HT1080 (cell line): ENCODE measurements at regions not wholly inside any gene's neighbourhood (a gene's known extent, or its start where the extent isn't known, plus 50 kb on each side); places are given as distances from the start of the nearest gene placed in this dataset.
A peak's percentile ranks its signal among the peaks of the same experiment; 100 is the strongest.

Experiments used
- DNase-seq: peaks from one replicate; pipeline ENCODE4 v3.0.0-alpha.2; 2015; ENCODE audit warnings: low read depth

DNA sequence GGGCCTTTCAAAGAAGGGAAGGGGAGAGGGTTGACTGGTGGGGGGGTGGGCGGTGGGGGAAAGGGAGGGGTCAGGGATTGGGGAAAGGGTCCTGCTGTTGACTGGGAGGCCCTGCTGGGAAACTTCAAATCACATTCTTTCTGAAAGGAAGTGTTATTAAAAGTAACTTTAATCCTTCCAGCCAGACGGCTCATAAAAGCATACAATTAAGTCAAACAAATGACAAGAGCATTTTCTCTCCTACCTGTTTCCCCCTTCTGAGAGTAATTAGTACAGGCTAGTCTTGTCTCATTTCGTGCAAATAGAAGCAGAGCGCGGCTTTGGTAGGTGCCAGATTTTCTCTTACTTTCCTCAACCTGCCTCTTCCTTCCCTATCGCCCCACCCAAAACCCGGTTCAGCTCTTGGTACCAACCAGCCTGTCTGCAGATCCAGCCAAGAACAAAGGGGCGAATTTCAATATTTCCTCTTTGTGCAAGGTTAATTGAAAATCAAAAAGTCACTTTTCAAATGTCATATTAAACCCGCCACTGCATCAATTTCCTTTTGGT is 2112.6 kb upstream of the PIK3C3 start:
- no peak for DNase-seq

DNA sequence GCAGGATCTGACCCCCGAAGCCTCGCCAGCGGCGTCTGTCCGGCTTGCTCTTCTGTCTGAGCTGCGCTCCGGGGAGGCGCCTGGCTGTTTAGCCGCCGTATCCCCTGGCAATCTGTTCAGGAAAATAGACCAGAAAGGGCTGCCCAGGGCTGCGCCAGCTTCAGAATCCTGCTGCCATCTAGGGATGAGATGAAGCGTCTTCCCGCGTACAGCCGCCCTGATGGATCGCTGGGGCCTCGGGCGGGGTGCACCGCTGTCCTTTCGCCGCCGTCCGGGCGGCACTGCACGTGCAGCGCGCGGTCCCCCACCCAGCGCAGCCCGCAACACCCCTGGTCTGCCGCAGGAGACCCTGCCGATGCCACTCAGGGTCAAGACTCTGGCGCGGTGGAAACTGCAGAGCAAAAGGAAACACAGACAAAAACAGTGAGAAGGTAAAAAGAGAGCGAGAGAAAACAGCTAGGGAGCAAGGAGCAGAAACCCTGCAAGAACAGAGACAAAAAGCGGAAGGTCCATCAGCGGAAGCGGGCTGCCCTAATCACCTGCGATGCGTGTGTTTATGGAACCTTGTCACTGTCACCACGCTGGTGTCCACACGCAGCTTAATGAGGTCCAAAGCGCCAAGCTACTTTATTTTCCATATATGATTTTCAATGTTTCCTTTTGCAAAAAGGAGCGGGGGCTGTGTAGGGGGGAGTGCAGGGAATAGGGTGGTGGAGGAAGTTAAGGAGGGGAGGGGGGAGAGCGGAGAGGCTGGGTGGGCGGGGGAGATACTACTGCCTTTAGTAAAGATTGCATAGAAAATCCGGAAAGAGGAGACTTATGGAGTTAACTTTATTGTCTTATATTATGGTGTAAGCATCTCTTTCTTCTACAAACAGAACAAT is 2113.3 kb upstream of the PIK3C3 start:
- DNase-seq = peak; percentile 60

DNA sequence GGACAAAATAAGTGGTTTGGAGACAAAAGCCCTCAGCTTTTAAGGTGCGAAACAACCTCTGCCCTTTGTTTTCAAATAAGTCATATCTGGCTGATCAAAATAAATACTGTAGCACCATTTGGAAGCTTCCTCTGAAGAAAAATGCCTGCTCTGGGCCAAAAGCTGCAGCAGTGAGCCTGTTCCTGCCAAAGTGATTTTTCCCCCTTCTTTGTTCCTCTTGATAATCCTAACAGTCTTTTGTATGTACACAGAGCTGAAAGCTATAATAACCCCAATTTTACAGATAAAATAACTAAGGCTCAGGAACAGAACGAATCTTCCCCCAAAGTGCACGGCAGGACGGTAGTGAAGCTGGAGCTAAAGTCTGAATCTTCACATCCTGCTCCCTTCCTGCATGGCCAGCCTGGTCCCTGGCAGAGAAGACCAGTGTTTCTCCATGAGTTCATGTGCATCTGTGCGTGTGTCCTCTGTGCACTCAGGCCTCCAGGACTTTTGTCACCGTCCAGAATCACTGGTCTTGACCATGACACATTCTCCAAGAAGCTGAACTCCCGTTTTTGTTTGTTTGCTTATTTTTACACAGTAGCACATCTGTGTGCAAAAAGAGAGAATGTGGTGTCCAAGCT is 2114.1 kb upstream of the PIK3C3 start:
- no peak for DNase-seq

DNA sequence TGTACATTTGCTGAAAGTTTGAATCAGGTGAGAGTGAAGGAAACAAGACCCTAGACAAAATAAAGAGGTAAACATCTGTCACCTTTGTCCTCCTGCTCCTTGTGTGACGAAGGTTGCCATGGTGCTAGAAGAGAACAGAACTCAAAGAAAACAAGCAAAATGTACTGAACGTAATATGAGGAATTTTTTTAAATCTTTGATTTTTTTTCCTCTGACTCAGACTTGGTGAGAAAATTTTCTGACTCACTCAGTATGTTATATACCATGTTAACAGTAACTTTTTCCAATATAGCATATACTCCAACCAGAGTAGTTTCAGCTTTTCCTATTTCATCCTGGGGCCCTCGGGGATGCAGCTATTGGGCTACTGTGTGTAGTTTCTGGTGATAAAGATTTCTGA is 2114.6 kb upstream of the PIK3C3 start:
- peak; percentile 23 for DNase-seq

DNA sequence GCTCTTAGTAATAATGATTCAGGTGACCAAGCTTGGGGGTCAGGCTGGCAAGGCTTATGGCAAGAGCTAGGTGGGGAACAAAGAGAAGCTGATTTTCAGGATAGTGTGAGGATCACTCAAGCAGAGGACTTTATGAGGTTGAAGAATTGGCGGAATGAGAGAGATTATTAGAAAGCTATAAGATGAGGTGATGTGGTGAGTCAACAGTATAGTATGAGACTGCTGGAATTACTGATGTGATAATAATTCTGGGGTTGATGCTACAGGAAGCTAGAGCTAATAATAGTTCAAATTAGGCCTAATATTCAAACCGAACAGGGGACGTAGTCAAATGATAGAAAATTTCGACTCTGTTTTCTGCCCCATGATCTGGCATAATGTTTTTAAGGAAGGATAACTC is 2115.3 kb upstream of the PIK3C3 start:
- DNase-seq = no peak

DNA sequence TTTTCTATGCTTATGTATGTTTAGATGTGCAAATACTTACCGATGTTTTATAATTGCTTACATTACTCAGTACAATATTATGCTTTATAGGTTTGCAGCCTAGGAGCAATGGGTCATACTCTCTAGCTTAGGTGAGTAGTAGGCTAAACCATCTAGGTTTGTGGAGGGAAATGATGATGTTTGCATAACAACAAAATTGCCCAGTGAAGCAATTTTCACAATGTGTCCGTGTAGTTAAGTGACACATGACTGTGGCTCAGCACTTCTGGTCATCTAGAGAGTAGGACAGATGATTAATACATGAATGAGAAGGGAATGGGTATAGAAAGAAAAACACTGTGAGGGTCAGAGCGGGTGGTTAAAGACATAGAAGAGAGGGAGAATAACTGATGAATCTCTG is 2116.2 kb upstream of the PIK3C3 start:
- DNase-seq = no peak

DNA sequence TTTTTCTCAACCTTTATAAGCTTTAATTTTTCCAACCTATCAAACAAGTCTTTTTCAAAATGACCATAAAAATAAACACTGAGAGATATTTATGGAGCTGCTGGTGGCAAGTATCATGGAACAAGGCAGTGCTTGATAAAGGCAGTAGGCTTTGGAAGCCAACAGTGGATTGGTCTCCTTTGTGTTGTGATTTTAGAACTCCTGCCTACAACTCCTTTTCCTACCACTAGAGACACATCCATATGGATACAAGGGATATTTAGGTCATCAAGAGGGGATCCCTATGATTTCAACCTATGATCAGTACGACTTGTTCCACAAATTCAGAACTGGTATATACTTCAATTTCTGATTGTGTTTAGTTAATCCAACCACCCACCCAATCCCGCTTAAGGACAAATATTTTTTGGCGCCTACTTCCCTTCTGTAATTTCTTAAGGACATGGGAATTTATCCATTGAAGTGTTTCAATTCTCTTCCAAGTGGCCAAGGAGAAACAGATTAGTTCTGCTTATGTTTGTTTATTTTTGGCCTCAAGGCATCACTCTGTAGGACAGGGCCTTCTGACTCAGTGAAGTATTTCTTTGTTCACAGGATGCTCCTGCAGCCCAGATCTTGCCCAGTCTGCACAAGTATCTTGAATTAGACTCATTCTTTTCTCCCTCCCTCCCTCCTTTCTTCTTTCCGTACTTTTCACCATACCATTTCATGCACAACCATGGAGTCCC is 2119.6 kb upstream of the PIK3C3 start:
- DNase-seq = no peak

DNA sequence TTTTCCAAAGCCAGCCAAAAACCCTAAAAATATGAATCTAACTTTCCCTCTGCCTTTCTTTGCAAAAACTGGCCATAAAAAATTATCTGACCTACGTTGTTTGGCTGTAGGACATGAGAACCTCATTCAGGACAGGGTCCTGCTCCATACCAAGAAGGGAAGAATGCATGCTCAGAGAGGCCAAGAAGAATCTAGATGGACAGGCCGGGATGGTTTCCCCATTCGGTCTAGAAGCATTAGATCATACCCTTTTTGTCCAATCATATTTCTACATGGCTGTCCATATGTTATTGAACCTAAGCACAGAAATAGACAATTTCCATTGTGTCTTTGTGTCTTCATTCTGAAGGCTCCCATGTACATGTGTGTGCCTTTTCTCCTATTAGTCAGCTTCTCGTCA is 2120.4 kb upstream of the PIK3C3 start:
- DNase-seq = no peak

DNA sequence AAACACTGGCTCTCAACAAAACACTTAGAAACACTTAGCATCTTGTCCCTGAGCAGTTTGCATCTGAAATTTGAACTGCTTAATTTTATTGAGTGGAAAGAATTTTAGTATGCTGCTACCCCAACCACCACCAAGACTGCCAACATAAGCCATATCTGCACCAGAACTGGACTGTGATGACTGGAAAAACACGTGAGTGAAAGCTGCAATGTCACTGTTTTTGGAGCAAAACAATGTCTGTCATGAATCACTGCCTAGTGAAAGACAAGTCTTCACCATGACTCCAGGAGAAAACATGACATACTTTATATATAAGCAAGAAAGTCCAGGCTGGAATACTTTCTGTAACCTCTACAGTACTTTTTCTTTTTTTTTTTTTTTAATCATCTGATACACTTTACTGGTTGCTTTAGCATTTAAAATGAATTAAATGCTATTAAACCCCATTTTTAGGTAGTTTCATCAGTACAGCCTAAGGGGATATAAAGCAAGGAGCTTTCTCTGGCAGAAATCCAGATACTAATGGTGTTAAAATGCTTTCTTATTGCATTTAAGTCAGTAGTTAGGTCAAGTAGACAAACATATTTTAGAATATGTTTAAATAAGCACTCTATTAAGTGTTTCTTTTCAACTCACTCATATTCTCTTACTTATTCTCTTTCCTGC is 2129.4 kb upstream of the PIK3C3 start:
- DNase-seq = peak; percentile 55

DNA sequence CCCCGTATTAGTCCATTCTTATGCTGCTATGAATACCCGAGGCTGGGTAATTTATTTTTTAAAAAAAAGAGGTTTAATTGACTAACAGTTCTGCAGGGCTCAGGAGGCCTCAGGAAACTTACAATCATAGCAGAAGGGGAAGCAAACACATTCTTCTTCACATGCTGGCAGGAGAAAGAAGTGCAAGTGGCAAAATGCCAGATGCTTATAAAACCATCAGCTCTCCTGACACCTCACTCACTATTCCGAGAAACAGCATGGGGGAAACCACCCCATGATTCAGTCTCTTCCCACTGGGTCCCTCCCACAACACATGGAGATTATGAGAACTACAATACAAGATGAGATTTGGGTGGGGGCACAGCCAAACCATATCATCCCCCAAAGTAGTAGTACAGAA is 2148.5 kb upstream of the PIK3C3 start:
- peak; percentile 70 for DNase-seq

DNA sequence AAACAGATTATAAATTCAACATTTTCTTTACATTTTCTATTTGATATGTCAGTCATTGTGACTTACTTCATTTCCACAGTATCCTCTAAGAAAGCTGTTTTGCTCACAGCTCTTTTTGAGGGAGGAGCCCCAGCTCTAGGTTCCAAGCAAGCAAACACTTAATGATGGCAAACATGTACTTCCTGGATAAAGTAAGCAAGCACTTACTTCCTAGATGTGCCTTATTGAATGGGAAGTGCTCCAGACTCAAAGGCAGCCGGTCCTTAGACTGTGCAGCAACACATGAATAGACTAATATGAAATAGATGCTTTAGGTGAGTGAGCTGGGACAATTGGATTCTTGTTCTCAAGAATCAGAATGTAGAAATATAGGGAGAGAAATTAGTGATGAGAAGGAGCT is 2149.8 kb upstream of the PIK3C3 start:
- no peak for DNase-seq

DNA sequence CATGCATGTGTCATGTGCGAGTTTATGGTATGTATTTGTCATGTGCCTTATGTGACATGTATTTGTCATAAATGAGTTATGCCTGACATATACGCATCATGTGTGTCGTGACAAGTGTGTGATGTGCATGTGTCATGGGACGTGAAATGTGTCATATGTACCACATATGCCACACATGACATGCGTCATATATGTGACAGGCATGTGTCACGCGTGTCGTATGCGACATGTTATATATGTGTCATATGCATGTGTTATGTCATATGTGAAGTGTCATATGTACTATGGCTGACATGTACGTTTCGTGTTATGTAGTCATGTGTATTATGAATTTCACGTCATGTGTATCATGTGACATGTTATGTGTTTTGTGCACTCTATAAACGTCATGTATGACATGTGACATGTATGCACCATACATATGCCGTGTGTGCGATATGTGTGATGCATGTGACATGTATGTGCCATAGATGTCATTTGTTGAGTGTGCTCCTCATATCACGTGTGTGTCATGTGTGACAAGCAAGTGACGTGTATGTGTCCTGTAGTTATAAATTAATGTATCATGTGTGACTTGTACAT is 2152.3 kb upstream of the PIK3C3 start:
- no peak for DNase-seq

DNA sequence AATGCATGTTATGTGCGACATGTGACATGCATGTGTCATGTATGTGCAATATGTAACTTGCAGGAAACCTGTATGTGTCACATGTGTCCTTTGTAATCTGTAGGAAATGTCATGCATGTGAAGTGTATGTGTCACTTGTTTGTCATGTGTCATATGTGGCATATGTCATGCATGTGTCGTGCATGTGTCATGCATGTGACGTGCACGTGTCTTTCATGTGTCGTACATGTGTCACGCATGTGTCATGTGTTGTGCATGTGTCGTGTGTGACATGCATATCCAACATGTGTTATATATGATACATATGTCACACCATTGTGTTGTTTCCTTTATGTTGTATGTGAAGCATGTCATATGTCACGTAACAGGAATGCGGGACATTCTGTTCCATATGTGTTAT is 2153.2 kb upstream of the PIK3C3 start:
- no peak for DNase-seq

DNA sequence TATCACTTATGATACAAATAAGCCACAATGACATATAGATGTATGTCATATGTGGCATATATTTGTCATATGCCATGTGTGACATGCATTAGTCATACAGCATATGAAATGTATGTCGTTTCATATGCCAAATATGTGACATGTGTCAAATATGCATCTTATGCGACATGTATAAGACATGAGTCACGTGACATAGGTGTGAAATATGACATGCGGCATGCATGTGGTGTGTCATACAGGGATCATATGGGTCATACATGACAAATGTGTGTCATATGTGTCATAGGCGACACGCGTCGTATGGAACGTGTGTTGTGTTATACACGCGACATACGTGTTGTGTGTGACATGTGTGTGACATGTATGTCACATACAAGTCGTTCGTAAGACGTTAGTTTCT is 2154.0 kb upstream of the PIK3C3 start:
- no peak for DNase-seq

DNA sequence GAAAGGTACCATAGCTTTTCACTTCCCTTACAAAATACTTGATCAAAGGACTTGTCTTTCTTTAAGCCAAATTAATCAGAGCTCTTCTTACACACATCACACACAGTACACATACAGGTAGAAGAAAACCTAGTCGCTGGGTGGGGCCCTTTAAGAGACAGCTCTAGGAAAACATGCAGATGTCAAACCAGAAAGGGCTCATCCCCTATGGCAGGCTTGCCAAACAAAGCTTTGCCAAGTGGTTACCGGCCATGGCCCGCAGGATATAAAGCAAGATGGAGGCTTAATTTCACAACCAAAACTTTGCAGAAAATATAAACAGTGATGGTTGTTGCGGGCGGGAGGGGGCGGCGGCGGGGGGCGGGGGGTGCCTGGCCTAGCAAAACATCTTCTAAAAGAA is 2156.0 kb upstream of the PIK3C3 start:
- peak; percentile 20 for DNase-seq

DNA sequence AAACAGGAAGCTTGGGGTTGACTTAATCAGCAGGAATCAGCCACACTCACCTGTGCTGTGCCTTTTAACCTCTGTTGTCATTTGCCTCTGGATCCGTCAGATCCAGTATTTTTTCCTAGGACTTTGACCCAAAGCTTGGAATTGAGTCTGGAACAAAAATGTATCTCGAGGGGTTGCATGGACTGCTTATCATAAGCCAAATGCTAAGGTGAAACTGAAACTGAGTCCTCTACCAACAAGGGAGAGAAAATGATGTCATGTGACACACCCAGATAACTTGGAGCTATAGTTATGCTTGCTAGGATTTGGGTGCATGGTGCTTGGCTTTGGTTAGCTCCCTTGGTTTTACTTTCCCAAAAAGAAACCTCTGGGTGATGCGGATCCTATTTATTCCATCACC is 2158.6 kb upstream of the PIK3C3 start:
- no peak for DNase-seq

DNA sequence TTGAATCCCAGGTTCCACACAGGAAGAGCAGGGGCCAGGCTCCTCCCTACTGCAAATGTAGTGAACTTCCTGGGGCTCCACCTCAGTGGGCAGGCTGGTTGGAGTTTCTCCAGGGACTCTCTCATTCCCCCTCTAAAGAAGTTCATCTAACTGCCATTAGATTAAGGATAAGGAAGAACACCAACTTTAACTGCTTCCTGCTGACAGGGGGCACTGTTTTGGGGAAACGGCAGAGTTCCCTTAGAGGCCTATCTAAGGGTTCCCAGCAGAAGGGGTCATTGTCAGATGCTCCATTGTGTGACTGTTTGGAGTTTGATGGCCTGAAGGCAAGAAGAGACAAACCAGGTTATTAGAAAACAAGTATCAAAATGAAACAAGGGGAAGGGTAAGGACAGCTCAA is 2159.7 kb upstream of the PIK3C3 start:
- no peak for DNase-seq

DNA sequence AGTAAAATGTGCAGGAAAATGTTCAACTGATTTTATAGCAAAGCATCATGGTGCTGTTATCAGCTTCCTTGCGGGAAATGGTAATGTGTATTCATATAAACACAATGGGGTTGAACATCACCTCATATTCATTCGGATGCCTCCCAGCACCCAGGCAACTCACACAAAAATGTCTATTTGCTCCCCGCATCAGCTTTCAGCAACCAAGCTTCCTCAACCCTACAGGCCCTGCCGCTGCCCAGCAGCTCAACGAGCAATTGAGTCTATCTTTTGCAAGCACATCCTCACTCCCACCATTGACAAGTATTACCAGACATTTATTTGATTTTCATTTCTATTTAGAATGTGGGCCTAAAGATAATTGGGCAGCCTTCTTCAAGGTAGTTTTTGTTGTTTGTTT is 2161.4 kb upstream of the PIK3C3 start:
- no peak for DNase-seq

DNA sequence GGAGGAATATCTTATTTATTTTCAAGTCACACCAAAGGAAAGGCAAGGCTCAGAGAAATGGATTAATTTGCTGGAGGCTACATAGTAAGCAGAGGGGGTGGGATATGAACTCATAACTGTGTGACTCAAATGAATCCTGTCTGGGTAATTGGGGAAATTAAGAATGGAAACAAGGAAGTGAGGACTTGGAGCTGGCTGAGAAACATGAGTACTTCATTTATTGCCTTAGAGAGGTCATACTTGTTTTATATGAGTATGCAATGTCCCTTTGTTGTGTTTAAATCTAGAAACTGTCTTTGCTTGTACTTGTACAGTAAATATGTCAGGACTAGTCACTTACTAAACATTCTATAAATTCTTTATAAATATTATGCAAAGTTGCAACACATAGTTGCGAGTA is 2166.7 kb upstream of the PIK3C3 start:
- peak; percentile 18 for DNase-seq

DNA sequence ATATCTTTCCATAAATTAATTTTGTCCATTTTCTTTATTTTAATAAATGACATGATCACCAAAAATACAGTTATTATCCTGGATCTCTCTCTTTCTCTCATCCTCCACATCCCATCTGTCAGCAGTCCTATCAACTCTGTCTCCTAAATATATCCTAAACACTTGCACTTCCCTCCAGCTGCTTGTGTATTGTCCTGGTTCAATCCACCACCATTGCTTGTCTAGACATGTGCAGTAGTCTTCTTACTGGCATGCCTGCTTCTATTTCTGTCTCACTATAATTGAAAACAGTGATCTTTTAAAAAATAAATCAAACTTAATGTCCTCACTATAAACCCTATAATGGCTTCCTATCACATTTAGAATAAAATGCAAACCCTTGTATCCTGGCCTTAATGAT is 2168.6 kb upstream of the PIK3C3 start:
- no peak for DNase-seq

DNA sequence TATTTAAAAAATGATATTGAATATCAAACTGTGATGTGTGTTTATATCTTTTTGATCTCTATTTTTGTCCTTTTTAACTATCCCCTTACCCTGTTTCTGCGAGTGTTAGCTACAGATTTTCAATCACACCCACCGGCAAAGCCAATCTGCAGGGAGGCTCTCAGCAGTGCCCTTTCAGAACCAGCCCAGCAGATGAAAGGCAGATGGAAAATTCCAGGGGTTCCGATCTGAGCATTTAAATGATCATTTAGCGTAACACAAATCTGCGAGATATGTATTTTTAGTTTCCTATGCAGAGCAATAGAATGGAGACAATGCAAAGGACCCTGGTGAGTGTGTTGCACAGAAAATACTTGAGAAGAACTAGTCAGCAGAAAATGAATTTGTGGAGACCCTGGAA is 2170.5 kb upstream of the PIK3C3 start:
- DNase-seq = no peak
